H1 (cell line): ENCODE measurements at regions not wholly inside any gene's neighbourhood (a gene's known extent, or its start where the extent isn't known, plus 50 kb on each side); places are given as distances from the start of the nearest gene placed in this dataset.

Experiments
- EGR1 ChIP-seq: IDR thresholded peaks from 2 replicates; pipeline ENCODE4 v1.6.1; 2011; ENCODE audit warnings: low read depth, low read length, borderline replicate concordance
- EZH2 ChIP-seq: fragments of 200-600 bp; sonication (generic); IDR thresholded peaks from 2 replicates; pipeline ENCODE4 v1.7.1; 2012; ENCODE audit warnings: low read depth, mild to moderate bottlenecking, moderate library complexity, low read length, inconsistent platforms; ENCODE audit not compliant: severe bottlenecking
- NRF1 ChIP-seq: IDR thresholded peaks from 2 replicates; pipeline ENCODE4 v1.6.1; 2011; ENCODE audit warnings: mild to moderate bottlenecking, low read depth, low read length, improper control_type of control experiment
- POLR2AphosphoS5 ChIP-seq: IDR thresholded peaks from 2 replicates; pipeline ENCODE4 v1.6.1; 2011; ENCODE audit warnings: low read depth, low read length
- SIN3A ChIP-seq, 2 experiments: IDR thresholded peaks in 1 of 2; conservative IDR thresholded peaks in 1 of 2; 2 replicates each; pipeline ENCODE4 v1.6.1; 2011 to 2012; ENCODE audit warnings: low read length in 2 of 2, improper control_type of control experiment in 1 of 2, low read depth in 1 of 2, mild to moderate bottlenecking in 1 of 2

- no peak for TF ChIP-seq NRF1
- no peak for TF ChIP-seq SIN3A (conservative IDR thresholded peaks at IDR 0.05 in 1 of 2, IDR thresholded peaks at IDR 0.05 in 1 of 2; ENCODE audit: low read depth in 1 of 2, low read length in 2 of 2)
- TF ChIP-seq EGR1 = no peak
- TF ChIP-seq POLR2AphosphoS5 = no peak
- TF ChIP-seq EZH2 = no peak
Measured at GRCh38 chr10:89085153-89085552, 94.6 kb downstream of the FAS start.
